Iris pigment epithelial cell (primary cell): ENCODE measurements at regions not wholly inside any gene's neighbourhood (a gene's known extent, or its start where the extent isn't known, plus 50 kb on each side); places are given as distances from the start of the nearest gene placed in this dataset.
"Not testable (repeated sequence)": the region's sequence is repeated elsewhere in the genome, so short reads cannot be mapped to it uniquely, and the experiment has no call there.

ENCODE experiments used
- DNase-seq: peaks from one replicate; pipeline ENCODE4 v3.0.0-alpha.2; 2011; ENCODE audit warnings: low read depth

- no peak for DNase-seq
These were observed 72.7 kb upstream of the HSPA9 start for GRCh38 chr5:138647794-138648410.

GRCh38 chr5:138647261-138647788 lies 72.1 kb upstream of the HSPA9 start:
- DNase-seq = peak; percentile 37

- DNase-seq = no peak
These were observed 71.5 kb upstream of the HSPA9 start for GRCh38 chr5:138646671-138647070.

- peak; percentile 6 for DNase-seq
These were observed 70.8 kb upstream of the HSPA9 start for GRCh38 chr5:138645778-138646575.

GRCh38 chr5:138643040-138643791 lies 68.0 kb upstream of the HSPA9 start:
- no peak for DNase-seq

GRCh38 chr5:138641547-138642298 lies 66.5 kb upstream of the HSPA9 start:
- peak; percentile 63 for DNase-seq

GRCh38 chr5:138640646-138641254 lies 65.5 kb upstream of the HSPA9 start:
- no peak for DNase-seq

- DNase-seq = no peak
These were observed 64.9 kb upstream of the HSPA9 start for GRCh38 chr5:138640138-138640537.

- DNase-seq = no peak
These were observed 64.1 kb upstream of the HSPA9 start for GRCh38 chr5:138639326-138639725.

GRCh38 chr5:138637256-138637655 lies 62.1 kb upstream of the HSPA9 start:
- DNase-seq = no peak

GRCh38 chr5:138636398-138636944 lies 61.3 kb upstream of the HSPA9 start:
- DNase-seq = no peak

GRCh38 chr5:138635708-138636107 lies 60.5 kb upstream of the HSPA9 start:
- no peak for DNase-seq

GRCh38 chr5:138635265-138635664 lies 60.1 kb upstream of the HSPA9 start:
- DNase-seq = no peak

- DNase-seq = not testable (repeated sequence)
These were observed 59.6 kb upstream of the HSPA9 start for GRCh38 chr5:138634804-138635203.

- DNase-seq = peak; percentile 86
These were observed 57.8 kb upstream of the HSPA9 start for GRCh38 chr5:138632900-138633489.

- no peak for DNase-seq
These were observed 56.1 kb upstream of the HSPA9 start for GRCh38 chr5:138631096-138631928.

- no peak for DNase-seq
These were observed 54.2 kb upstream of the HSPA9 start for GRCh38 chr5:138629392-138629791.

GRCh38 chr5:138626333-138626944 lies 51.2 kb upstream of the HSPA9 start:
- no peak for DNase-seq

- no peak for DNase-seq
These were observed 49.9 kb upstream of the HSPA9 start for GRCh38 chr5:138625134-138625533.
